GM21619 (cell line): ENCODE measurements at regions not wholly inside any gene's neighbourhood (a gene's known extent, or its start where the extent isn't known, plus 50 kb on each side); places are given as distances from the start of the nearest gene placed in this dataset.

Experiments used
- ATAC-seq: cut with Tn5 transposase; IDR thresholded peaks from one replicate; pipeline ENCODE4 v1.9.1; 2021; ENCODE audit not compliant: unreplicated experiment

- ATAC-seq: no peak
These were observed 78.1 kb downstream of the SIK1 start for GRCh38 chr21:43348801-43349261.

GRCh38 chr21:43348170-43348766 lies 78.7 kb downstream of the SIK1 start:
- no peak for ATAC-seq

- ATAC-seq: no peak
These were observed 79.3 kb downstream of the SIK1 start for GRCh38 chr21:43347461-43348169.

DNA sequence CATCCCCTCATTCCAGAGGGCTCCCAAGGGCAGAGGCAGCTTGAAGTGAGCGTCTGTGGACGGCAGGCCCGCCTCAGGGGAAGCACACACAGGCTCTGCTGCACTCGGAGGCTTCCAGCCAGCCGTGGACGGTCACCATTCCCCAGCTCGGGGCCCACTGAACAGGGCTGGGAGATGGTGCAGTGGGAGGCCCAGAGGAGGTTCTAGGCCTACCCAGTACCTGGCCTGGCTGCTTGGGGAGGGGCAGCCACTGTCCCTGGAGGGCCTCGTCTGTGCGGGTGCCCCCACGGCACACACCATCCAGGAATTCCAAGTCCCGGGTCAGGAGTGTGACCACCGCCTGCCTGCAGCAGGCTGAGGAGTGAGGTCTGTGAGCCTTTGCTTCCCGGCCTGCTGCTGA lies 80.4 kb downstream of the SIK1 start:
- no peak for ATAC-seq

DNA sequence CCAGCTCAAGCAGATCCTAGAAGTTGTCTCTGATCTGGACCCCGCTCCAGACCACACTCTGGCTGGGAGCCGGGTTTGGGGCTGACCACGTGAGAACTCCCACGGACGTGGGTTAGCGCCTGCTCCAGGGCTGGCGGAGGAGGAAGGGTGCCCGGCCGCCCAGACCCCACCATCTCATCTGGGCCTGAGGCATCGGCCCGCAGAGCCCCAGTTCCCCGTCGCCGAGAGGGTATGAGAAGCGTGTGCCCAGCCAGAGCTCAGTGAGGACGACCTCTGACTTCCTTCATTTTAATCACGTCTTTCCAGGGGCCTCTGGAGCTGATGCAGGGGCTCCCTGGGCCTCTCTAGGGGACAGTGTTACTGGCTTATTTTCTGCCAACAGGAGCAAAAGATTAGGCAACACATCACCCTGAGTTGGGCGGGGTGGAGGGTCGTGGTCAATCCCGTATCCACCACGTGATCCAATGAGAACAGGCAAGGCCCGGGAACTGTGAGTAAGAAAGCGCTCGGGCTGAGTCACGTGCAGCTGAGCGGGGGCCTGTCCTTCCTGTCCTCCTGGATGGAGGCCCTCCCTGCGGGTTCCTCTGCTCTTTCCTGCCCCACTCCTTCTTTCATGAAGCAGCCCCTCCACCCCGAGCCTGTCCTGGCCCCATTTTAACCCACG lies 81.1 kb downstream of the SIK1 start:
- no peak for ATAC-seq

- ATAC-seq: no peak
These were observed 81.7 kb downstream of the SIK1 start for GRCh38 chr21:43345046-43345745.

DNA sequence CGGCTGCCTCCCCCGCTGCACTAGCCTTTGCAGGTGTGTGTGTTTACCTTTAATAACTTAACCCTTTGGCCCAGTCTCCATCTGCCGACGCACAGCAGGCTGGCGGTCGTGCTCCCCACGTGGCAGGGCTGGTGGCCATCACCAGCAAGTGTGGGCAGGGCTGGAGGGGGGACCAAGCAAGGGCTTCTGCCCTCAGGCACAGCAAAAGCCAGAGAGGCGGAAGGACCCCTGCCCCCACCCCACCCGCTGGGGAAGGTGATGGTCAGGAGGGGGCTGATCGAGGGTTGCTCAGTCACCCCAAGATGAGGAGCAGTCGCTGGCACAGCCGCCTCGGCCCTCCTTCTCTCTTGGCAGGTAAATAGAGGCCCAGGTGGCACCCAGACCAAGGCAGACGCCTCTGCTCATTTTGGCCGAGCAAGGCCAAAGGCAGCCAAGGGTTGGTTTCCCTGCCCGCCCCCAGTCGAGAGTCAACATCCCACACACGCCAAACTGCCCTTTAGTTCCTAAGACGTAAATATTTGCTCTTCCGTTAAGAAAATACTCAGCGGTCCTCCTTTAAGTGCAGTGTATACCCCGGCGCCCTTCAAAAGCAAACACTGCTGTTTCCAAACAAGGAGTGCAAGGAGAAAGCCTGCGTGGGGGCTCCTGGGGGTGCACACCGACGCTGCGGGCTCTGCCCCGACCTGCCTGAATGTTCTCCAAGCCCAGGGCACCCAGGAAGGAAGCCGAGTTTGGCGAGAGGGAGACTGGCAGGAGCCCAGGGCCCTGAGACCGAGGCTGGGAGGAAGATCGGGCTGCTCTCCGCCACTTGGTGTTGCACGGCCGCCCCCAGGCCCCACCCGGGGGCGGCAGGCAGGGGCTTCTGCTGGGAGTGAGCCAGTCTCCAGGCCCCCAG lies 82.7 kb downstream of the SIK1 start:
- ATAC-seq: no peak

- ATAC-seq: no peak
These were observed 83.6 kb downstream of the SIK1 start for GRCh38 chr21:43343095-43343991.

DNA sequence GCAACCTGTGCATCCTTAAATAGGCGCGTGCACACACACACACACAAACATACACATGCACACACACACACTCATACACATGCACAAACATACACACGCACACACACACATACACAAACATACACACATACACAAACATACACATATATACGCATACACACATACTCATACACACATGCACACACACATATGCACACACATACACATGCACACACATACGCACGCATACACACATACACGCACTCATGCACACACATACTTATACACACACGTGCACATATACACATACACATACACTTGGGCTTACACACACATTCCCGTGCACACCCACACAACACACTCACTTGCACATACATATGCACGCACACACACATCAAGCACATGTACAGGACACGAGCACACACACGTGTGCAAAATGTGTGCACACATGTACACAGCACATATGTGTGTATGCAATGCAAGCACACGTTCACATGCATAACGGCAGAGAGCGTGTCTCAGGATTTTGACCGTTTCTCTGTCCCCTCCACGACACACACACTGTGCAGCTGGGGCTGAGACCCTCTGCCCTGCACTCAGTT lies 84.5 kb downstream of the SIK1 start:
- no peak for ATAC-seq

DNA sequence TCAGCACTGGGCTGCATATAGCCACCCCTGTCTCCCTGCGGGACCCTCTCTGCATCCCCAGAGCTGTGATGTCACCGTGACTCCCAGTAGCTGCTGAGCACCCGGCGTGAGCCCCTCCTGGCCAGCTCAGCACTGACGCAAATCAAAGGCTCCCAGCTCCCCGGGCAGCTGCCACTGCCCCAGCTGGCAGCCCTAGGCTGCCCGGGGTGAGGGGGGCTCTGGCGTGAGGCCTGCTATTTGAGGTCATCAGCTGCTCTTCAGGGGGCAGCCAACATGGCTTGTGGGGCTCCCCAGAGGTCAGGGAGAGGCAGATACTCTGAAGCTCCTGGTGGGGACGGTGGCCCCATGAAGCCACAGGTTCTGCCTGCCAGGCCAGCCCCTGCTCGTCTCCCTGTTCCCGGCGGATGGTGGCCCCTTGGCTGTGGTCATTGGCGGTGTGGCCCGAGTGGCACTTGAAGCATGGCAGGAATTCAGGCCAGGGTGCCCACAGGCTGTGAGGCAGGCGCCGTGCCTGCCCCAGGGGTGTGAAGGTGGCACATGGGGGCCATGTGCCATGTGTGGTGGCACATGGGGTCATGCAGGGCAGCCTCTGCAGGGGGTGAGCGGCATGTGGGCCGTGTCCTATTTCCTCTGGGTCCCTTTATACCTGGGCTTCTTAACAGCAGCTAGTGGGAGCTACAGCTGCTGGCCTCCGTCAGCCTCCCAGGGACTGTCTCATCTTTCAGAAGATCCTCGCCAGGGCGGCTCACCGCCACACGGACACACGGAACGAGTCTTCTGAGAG lies 85.4 kb downstream of the SIK1 start:
- ATAC-seq: no peak

DNA sequence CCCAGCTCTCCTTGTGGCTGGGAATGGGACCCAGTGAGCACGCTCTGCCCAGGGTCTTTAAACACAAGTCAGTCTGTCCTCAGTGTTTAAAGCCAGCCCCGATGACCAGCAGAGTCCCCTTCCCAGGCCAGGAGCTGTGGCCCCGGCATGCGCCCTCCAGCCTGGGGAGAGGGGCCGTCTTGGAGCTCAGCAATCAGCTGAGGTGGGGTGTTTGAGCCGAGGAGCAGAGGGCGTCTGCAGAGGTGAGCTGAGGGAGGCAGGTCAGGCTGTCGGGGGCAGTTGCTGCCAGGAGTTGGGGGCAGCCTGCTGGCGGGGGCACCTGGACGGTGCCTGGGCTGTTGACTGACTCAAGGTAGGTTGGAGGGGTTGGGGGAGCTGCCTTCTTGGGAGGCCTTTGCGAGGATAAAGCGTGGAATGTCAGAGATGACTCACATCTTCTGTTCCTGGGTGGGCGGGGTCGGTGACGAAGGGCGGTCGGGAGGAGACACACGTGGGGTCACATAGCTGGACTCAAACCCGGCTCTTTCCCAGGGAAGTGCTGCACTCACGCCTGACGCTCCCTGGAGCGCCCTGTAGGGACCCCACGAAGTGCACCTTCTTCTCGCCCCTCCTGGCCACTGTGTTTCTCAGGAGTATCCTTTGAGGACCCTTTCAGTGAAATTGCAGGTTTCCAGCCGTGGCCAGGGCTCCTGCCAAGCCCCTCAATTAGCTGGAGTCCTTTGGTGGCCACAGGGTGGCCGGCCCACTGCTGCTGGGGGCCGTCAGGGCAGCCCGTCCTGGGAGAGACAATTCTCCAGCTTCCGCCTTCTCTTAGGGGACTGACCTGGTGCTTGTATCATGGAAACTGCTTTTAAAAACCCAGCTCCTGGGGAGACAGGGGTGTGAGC lies 86.2 kb downstream of the SIK1 start:
- ATAC-seq: no peak

DNA sequence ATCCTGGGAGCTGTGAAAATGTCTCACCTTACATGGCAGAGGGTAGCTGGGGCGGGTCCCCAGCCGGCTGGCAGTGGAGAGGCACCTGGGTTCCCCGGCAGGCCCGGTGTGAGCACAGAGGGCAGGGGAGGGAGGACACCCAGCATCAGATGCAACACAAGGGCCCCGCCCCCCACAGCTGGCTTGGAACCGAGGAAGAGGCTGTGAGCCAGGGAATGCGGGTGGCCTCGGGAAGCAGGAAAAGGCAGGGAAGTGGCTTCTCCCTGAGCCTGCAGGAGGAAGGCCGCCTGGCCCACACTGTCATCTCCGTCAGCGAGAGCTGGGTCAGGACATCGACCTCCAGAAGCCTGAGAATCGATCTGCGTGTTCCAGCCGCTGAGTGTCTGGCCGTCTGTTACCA lies 87.3 kb downstream of the SIK1 start:
- no peak for ATAC-seq

DNA sequence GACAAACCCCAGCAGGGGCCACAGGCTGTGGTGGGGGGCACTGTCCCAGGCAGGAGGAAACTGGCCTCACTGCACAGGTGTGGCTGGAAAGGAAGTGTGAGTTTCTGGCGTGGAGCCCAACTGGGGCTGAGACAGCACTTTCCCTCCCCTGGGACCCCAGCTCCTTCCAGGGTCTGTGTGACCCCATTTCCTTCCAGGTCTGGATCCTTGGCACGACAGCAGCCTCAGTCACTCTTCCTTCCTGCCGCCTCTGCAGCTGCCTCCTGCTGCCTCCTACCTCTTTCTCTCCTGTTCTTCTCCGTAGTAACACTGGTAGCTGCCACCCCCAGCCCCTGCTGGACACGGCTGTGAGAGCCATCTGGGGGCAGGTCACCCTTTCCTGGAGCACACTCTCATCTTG lies 88.0 kb downstream of the SIK1 start:
- no peak for ATAC-seq

- no peak for ATAC-seq
These were observed 88.9 kb downstream of the SIK1 start for GRCh38 chr21:43337901-43338655.

- ATAC-seq: no peak
These were observed 91.8 kb downstream of the SIK1 start for GRCh38 chr21:43335119-43335518.

DNA sequence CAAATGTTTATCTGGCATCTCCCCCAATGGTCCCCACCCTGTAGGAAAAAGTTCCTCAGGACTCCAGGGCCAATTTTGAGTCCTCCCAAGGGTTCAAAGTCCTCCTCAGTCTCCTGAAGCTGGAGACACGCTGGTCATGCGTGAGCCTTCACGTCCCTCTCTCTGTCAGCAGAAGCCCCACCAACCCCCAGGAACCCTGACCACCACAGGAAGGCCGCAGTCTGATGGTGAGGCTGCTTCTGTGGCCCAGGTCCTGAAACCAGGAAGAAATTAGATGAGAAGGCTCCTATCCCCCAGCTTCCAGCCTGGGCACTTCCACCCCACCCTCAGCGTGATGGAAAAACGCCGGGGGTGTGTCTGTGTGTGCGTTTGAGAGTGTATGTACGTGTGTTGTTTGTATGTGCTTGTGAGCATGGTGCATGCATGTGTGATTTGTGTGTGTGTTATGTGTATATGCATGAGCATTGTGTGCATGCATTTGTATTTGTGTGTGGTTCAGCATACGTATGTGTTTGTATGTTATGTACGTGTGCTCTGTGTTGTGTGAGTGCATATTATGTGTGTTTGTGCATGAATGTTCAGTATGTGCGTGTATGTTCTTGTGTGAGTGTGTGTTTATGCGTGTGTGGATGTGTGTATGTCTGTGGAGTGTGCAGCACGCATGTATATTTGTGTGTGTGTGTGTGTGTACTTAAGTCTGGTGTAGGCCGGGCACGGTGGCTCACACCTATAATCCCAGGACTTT lies 92.5 kb downstream of the SIK1 start:
- ATAC-seq: no peak
